DOHH2 (cell line): ENCODE measurements at regions not wholly inside any gene's neighbourhood (a gene's known extent, or its start where the extent isn't known, plus 50 kb on each side); places are given as distances from the start of the nearest gene placed in this dataset.

Experiments used
- H3F3A ChIP-seq: fragments of 200-600 bp; sonication (generic), shearing (Covaris generic); 2 replicates; pipeline ENCODE4 v1.6.0; 2016; ENCODE audit warnings: antibody characterized with exemption, mild to moderate bottlenecking; ENCODE audit not compliant: control insufficient read depth, insufficient read depth
- H3K27ac ChIP-seq: fragments of 200-600 bp; sonication (generic); 2 replicates; pipeline ENCODE4 v1.5.1; 2014; ENCODE audit warnings: low read depth, mild to moderate bottlenecking, low read length, moderate library complexity
- H3K27me3 ChIP-seq: fragments of 200-600 bp; sonication (generic); 2 replicates; pipeline ENCODE4 v1.6.1; 2014; ENCODE audit warnings: mild to moderate bottlenecking, low read length, mixed read lengths; ENCODE audit not compliant: control insufficient read depth
- H3K36me3 ChIP-seq: fragments of 200-600 bp; sonication (generic); 2 replicates; pipeline ENCODE4 v1.6.1; 2014; ENCODE audit warnings: mild to moderate bottlenecking, low read length, moderate library complexity, mixed read lengths; ENCODE audit not compliant: control insufficient read depth
- H3K4me1 ChIP-seq: fragments of 200-600 bp; sonication (generic); 2 replicates; pipeline ENCODE4 v1.6.1; 2014; ENCODE audit warnings: mild to moderate bottlenecking, low read length, mixed read lengths; ENCODE audit not compliant: control insufficient read depth
- H3K4me2 ChIP-seq: fragments of 200-600 bp; sonication (generic); 2 replicates; pipeline ENCODE4 v1.6.0; 2014; ENCODE audit warnings: mild to moderate bottlenecking, low read length, moderate library complexity
- H3K4me3 ChIP-seq: fragments of 200-600 bp; sonication (generic); 2 replicates; pipeline ENCODE4 v1.5.1; 2014; ENCODE audit warnings: mild to moderate bottlenecking, low read length, mixed read lengths
- H3K79me2 ChIP-seq: fragments of 200-600 bp; sonication (generic); 2 replicates; pipeline ENCODE4 v1.6.1; 2014; ENCODE audit warnings: mild to moderate bottlenecking, low read length, mixed read lengths; ENCODE audit not compliant: control insufficient read depth
- H3K9me2 ChIP-seq: fragments of 200-600 bp; sonication (generic); replicated peaks from 2 replicates; pipeline ENCODE4 v1.6.1; 2014; ENCODE audit warnings: mild to moderate bottlenecking, low read length, mixed read lengths; ENCODE audit not compliant: control insufficient read depth
- H3K9me3 ChIP-seq: fragments of 200-600 bp; sonication (generic); 2 replicates; pipeline ENCODE4 v1.6.1; 2014; ENCODE audit warnings: antibody characterized with exemption, low read length, mixed read lengths; ENCODE audit not compliant: control insufficient read depth, insufficient read depth
- H4K20me1 ChIP-seq: fragments of 200-600 bp; sonication (generic); 2 replicates; pipeline ENCODE4 v1.6.0; 2014; ENCODE audit warnings: low read depth, mild to moderate bottlenecking, antibody characterized with exemption, low read length, moderate library complexity; ENCODE audit not compliant: control insufficient read depth, insufficient read depth
- EZH2phosphoT487 ChIP-seq: fragments of 200-600 bp; sonication (generic); IDR thresholded peaks from 2 replicates; pipeline ENCODE4 v1.6.1; 2017; ENCODE audit warnings: borderline replicate concordance, mild to moderate bottlenecking, antibody characterized with exemption, low read length, moderate library complexity, mixed read lengths
- TF ChIP-seq, protein P1 (sequence below): fragments of 200-600 bp; sonication (generic); IDR thresholded peaks from one replicate; pipeline ENCODE4 v1.5.1; 2014; ENCODE audit warnings: antibody characterized with exemption, mild to moderate bottlenecking, low read depth, low read length; ENCODE audit not compliant: poor library complexity, severe bottlenecking

- H3K4me2 ChIP-seq, result no peak overlapping the region
- no peaks in the 10 kb centered on the region for H3K36me3 ChIP-seq
- no peaks in the 10 kb centered on the region for H3F3A ChIP-seq
- no peaks in the 10 kb centered on the region for H3K9me2 ChIP-seq
- no peaks in the 10 kb centered on the region for H3K4me1 ChIP-seq
- no peak for TF ChIP-seq EZH2phosphoT487
- 0 out of 2 replicates have a peak, but pooled peaks cover 5% of the 10 kb centered on the region for H3K27me3 ChIP-seq
- no peaks in the 10 kb centered on the region for H4K20me1 ChIP-seq
- no peak overlapping the region for H3K27ac ChIP-seq
- H3K9me3 ChIP-seq, result 0 out of 2 replicates have a peak, but pooled peaks cover 6% of the 10 kb centered on the region
- H3K79me2 ChIP-seq, result no peaks in the 10 kb centered on the region
- H3K4me3 ChIP-seq, result no peak overlapping the region
These were observed 72.3 kb upstream of the SEPTIN5 start for GRCh38 chr22:19641983-19642451.

DNA sequence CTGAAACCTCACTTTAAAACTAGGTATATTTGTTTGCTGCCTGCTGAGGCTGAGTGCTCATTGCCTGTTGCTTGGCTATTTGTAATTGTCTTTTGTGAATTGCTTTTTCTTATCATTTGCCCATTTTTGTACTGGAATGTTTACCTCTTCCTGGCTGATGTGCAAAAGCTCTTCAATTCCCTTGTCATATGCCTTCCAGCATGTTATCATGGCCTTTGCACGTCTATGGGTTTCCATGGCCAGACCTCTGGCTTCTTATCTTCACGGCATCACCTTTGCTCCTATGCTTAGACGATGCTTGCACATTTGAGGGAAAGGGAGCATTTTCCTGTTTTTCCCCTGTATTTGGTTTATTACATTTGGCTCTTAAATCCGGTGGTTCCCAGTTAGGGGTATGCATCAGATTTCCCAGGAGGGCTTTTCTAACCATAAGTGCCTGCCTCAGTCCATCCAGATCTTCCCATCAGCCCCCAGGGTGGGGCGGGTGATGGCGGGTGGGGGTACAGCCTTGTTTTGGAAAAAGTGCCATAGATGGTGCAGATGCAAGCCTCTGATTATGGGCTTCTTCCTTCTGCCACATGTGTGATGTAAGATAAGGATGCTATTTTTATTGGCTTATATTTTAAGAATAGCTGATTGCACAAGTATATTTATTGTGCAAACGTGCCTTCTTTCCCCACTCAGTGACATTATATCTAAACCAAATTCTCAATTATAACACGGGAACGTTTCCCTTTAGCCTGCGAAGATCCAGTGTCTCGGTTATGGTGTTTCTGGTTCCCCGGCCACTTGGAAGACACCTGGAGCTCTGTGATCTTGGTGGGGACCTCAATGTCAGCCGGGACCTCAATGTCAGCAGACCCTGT is 70.6 kb upstream of the SEPTIN5 start:
- H3K27ac ChIP-seq, result no peak overlapping the region
- H3K4me2 ChIP-seq, result no peak overlapping the region
- TF ChIP-seq, protein P1, sequence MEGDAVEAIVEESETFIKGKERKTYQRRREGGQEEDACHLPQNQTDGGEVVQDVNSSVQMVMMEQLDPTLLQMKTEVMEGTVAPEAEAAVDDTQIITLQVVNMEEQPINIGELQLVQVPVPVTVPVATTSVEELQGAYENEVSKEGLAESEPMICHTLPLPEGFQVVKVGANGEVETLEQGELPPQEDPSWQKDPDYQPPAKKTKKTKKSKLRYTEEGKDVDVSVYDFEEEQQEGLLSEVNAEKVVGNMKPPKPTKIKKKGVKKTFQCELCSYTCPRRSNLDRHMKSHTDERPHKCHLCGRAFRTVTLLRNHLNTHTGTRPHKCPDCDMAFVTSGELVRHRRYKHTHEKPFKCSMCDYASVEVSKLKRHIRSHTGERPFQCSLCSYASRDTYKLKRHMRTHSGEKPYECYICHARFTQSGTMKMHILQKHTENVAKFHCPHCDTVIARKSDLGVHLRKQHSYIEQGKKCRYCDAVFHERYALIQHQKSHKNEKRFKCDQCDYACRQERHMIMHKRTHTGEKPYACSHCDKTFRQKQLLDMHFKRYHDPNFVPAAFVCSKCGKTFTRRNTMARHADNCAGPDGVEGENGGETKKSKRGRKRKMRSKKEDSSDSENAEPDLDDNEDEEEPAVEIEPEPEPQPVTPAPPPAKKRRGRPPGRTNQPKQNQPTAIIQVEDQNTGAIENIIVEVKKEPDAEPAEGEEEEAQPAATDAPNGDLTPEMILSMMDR, result no peak
- TF ChIP-seq EZH2phosphoT487, result no peak

GRCh38 chr22:19644314-19645223 is 69.7 kb upstream of the SEPTIN5 start:
- H3K4me3 ChIP-seq, result no peak overlapping the region
- H3K4me2 ChIP-seq, result no peak overlapping the region
- H3K79me2 ChIP-seq, result no peaks in the 10 kb centered on the region
- TF ChIP-seq, protein P1, result no peak
- TF ChIP-seq EZH2phosphoT487, result no peak
- H3K4me1 ChIP-seq, result no peaks in the 10 kb centered on the region
- H3K9me2 ChIP-seq, result no peaks in the 10 kb centered on the region
- H3K27ac ChIP-seq, result no peak overlapping the region
- no peaks in the 10 kb centered on the region for H3F3A ChIP-seq
- no peaks in the 10 kb centered on the region for H3K36me3 ChIP-seq
- no peaks in the 10 kb centered on the region for H4K20me1 ChIP-seq
- peaks cover 20% of the 10 kb centered on the region; the same call in 1 of the 2 replicates for H3K9me3 ChIP-seq
- H3K27me3 ChIP-seq, result 0 out of 2 replicates have a peak, but pooled peaks cover 5% of the 10 kb centered on the region

More for the DNA sequence above, 70.6 kb upstream of the SEPTIN5 start:
- Histone ChIP-seq H3K36me3 (no peaks in the 10 kb centered on the region), H3K27me3 (0 out of 2 replicates have a peak, but pooled peaks cover 5% of the 10 kb centered on the region), H4K20me1 (no peaks in the 10 kb centered on the region), H3F3A (no peaks in the 10 kb centered on the region), H3K9me2 (no peaks in the 10 kb centered on the region), H3K9me3 (peaks cover 16% of the 10 kb centered on the region; the same call in 1 of the 2 replicates), H3K4me1 (no peaks in the 10 kb centered on the region), H3K79me2 (no peaks in the 10 kb centered on the region), H3K4me3 (no peak overlapping the region)
